ENCODE measurements at regions not wholly inside any gene's neighbourhood (a gene's known extent, or its start where the extent isn't known, plus 50 kb on each side); places are given as distances from the start of the nearest gene placed in this dataset.

GRCh38 chr4:55753856-55754255, 65.7 kb upstream of the EXOC1L start:
- Histone ChIP-seq H3K27ac (ENCODE audit: low read length) (no peak overlapping the region), H3K4me2 (ENCODE audit: low read length) (no peak overlapping the region), H4K20me1 (ENCODE audit: insufficient read depth) (no peaks in the 10 kb centered on the region), H3F3A (ENCODE audit: insufficient read depth, low read length, poor library complexity, severe bottlenecking) (no peaks in the 10 kb centered on the region), H3K9me3 (ENCODE audit: low read length) (no peaks in the 10 kb centered on the region), H3K9ac (ENCODE audit: low read length) (no peak overlapping the region), H3K36me3 (ENCODE audit: insufficient read depth, low read length) (no peaks in the 10 kb centered on the region), H3K4me3 (ENCODE audit: low read length) (no peak overlapping the region), H3K27me3 (ENCODE audit: insufficient read depth, low read depth, low read length) (no peaks in the 10 kb centered on the region), H3K9me2 (ENCODE audit: insufficient read depth, low read length) (no peaks in the 10 kb centered on the region), H2AFZ (ENCODE audit: low read depth, low read length) (no peak overlapping the region), H3K79me2 (replicated peaks; ENCODE audit: insufficient read depth, low read length) (no peaks in the 10 kb centered on the region)
- TF ChIP-seq RAD21 (conservative IDR thresholded peaks at IDR 0.05) (no peak), EZH2 (IDR thresholded peaks at IDR 0.05; ENCODE audit: borderline replicate concordance, insufficient read depth, low read length, poor library complexity, severe bottlenecking) (no peak), MXI1 (conservative IDR thresholded peaks at IDR 0.05; ENCODE audit: poor library complexity, severe bottlenecking) (no peak), POLR2AphosphoS5 (IDR thresholded peaks at IDR 0.05) (no peak), SMC3 (conservative IDR thresholded peaks at IDR 0.05; ENCODE audit: poor library complexity) (no peak), REST (IDR thresholded peaks at IDR 0.05; ENCODE audit: borderline replicate concordance) (no peak), CTCF (IDR thresholded peaks at IDR 0.05; ENCODE audit: poor library complexity, severe bottlenecking) (no peak), TAF1 (IDR thresholded peaks at IDR 0.05; ENCODE audit: low read depth) (no peak), EP300 (conservative IDR thresholded peaks at IDR 0.05; ENCODE audit: poor library complexity, severe bottlenecking) (no peak)

GRCh38 chr4:55754754-55755350, 64.7 kb upstream of the EXOC1L start:
- Histone ChIP-seq H3K4me2 (ENCODE audit: low read length) (no peak overlapping the region), H4K20me1 (ENCODE audit: insufficient read depth) (no peaks in the 10 kb centered on the region), H3K4me3 (ENCODE audit: low read length) (no peak overlapping the region), H3K9me3 (ENCODE audit: low read length) (no peaks in the 10 kb centered on the region), H3K9ac (ENCODE audit: low read length) (no peak overlapping the region), H3K9me2 (ENCODE audit: insufficient read depth, low read length) (no peaks in the 10 kb centered on the region), H3K27ac (ENCODE audit: low read length) (no peak overlapping the region), H3F3A (ENCODE audit: insufficient read depth, low read length, poor library complexity, severe bottlenecking) (no peaks in the 10 kb centered on the region), H2AFZ (ENCODE audit: low read depth, low read length) (no peak overlapping the region), H3K79me2 (replicated peaks; ENCODE audit: insufficient read depth, low read length) (no peaks in the 10 kb centered on the region), H3K36me3 (ENCODE audit: insufficient read depth, low read length) (no peaks in the 10 kb centered on the region), H3K27me3 (ENCODE audit: insufficient read depth, low read depth, low read length) (no peaks in the 10 kb centered on the region)
- TF ChIP-seq POLR2AphosphoS5 (IDR thresholded peaks at IDR 0.05) = no peak
- TF ChIP-seq REST (IDR thresholded peaks at IDR 0.05; ENCODE audit: borderline replicate concordance) = no peak
- TF ChIP-seq CTCF (IDR thresholded peaks at IDR 0.05; ENCODE audit: poor library complexity, severe bottlenecking) = no peak
- no peak for TF ChIP-seq EZH2 (IDR thresholded peaks at IDR 0.05; ENCODE audit: borderline replicate concordance, insufficient read depth, low read length, poor library complexity, severe bottlenecking)
- TF ChIP-seq EP300 (conservative IDR thresholded peaks at IDR 0.05; ENCODE audit: poor library complexity, severe bottlenecking) = no peak
- TF ChIP-seq RAD21 (conservative IDR thresholded peaks at IDR 0.05) = no peak
- no peak for TF ChIP-seq TAF1 (IDR thresholded peaks at IDR 0.05; ENCODE audit: low read depth)
- no peak for TF ChIP-seq SMC3 (conservative IDR thresholded peaks at IDR 0.05; ENCODE audit: poor library complexity)

All from neural cell (in vitro differentiated cells).